ENCODE measurements at regions not wholly inside any gene's neighbourhood (a gene's known extent, or its start where the extent isn't known, plus 50 kb on each side); places are given as distances from the start of the nearest gene placed in this dataset.
"Not testable (repeated sequence)": the region's sequence is repeated elsewhere in the genome, so short reads cannot be mapped to it uniquely, and the experiment has no call there.

DNA sequence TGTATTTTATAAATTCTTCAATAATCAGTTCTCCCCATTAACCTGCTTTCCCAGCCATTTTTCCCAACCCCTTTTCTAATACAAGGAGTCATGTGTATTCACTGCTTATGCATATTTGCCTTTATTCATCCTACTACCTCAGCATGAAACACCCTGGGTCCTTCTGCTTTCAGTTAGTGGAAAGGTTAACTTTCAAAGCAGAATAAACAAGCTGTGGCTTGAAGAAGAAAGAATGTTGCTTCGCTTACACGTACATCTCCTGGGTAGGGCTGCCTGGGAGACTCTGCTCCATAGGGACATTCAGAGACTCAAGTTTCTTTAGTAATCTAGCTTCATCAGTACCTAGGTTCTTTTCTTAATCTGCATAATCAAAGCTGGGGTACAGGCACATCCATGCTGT, 567.8 kb upstream of the SLC10A2 start:
- DNase-seq: no peak

DNA sequence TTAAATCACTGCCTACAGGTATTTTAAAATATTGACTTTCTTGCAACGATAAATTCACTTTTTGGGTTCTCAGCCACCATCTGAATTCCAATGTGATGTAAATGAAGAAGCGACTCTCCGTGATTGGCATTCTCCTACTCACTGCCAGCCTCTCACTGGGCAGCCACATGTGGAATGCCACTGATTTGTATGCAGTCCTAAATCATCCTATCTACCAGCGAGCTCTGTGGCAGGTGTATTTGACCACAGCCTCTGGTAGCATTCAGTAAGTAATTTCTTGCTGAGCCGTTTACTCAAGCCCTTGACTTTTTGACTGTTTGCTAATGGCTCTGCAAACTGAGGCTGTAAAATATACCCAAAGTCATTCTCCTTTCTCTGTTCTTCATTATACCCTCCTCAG, 559.0 kb upstream of the SLC10A2 start:
- no peak for DNase-seq

DNA sequence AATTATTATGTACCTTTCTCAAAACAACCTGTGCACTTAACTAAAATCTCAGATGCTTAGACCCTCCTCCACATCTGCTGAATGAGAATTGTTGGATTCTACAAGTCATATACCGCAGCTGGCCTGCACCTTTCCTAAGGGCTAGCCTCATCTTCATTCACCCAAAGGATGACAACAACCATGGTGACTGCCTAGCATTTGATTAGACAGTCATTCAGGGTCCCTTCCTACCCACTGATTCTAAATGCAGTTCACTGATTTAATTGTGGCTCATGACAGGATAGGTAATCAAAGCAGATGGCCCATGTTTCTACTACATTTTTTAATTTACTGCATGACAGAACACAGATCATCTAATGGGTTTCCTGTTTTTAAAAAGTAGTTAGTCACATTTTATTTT, 551.9 kb upstream of the SLC10A2 start:
- no peak for DNase-seq

DNA sequence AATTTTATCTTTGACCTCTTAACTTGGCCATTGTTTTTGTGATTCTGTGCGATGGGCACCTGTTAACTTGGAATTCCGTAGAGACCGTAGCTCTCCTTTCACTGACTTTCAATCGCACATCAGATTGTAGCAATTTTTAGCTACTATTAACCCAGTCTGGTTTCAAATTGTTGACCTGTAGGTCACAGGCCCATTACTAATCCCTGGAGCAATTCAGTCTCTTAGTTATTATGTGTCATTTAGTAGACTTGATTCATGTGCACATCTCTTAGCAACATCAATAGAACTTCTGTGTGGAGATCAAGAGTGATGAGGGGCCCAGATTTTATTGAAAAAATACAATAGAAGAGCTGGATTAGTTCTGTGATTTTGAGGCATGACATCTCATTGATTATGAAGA, 549.6 kb upstream of the SLC10A2 start:
- DNase-seq: no peak

DNA sequence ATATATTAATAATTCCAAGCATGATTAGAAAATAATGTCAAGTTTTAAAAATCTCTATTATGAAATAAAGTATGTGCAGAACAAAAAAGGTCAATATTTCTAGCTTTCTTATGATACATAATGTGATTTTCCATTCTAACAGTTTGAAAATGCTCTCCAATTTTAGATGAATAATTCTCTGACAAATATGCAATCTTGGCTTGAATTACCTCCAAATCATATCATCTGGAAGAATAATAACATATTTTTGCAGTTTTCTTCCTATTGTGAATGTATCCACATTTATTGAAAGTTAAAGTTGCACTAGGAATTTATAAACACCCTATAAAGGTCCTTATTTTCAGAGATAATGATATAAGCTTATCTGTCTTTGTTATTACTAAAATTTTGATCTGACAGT, 548.5 kb upstream of the SLC10A2 start:
- DNase-seq: no peak

DNA sequence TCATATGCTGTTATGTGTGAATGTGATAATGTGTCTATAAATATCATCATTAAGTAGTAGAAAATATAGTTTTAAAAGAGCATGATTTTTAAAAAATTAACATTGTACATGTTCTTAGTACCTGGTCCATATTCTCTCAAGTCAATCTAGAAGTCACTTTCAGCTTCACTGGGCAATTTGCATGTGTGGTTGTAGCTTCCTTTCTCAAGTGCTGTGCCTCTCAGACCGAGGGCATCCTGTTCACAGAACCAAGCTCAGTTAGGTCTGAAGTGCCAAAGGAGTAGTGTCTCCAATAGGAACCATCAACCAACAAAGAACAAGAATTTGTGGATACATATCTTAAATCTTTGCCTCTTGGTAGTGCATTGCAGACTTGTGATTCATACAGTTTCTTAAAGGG, 541.8 kb upstream of the SLC10A2 start:
- no peak for DNase-seq

DNA sequence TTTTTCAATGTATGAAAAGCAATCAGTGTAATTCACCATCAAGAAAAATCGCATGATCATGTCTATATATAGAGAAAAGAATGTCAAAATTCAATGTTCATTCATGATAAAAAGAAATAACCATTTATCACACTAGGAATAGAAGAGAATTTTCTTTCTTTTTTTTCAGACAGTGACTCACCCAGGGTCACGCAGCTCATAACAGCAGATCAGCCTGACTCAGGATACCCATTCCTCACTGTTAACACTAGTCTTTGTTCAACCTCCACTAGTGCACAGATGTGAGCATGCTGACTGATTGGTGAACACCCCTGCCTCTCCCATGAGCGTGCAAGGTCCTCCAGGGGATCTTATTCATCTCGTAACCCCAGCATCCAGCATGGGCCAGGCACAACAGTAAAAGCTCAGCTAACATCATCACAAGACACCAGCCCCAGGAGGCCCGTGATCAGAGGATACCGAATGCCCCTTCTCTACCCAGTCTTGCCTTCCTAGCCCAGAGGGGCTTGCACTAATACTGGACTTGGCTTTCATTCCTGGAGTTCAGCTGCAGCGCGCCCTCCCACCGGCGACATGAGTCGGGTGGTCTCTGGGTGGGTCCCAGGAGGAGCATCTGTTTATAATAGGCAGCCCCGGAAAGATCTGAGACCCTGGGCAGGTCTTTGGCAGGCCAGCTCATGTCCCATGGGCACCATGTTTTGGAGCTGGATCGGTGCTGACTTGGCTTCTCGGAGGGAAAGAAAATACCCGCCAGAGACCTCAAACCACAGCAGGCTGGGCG, 539.5 kb upstream of the SLC10A2 start:
- DNase-seq: no peak

DNA sequence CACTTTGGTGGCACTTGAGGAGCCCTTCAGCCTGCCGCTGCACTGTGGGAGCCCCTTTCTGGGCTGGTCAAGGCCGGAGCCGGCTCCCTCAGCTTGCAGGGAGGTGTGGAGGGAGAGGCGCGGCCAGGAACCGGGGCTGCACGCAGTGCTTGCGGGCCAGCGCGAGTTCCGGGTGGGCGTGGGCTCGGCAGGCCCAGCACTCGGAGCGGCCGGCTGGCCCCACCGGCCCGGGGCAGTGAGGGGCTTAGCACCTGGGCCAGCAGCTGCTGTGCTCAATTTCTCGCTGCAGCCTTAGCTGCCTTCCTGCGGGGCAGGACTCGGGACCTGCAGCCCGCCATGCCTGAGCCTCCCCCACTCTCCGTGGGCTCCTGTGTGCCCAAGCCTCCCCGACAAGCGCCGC, 533.7 kb upstream of the SLC10A2 start:
- DNase-seq: not testable (repeated sequence)

DNA sequence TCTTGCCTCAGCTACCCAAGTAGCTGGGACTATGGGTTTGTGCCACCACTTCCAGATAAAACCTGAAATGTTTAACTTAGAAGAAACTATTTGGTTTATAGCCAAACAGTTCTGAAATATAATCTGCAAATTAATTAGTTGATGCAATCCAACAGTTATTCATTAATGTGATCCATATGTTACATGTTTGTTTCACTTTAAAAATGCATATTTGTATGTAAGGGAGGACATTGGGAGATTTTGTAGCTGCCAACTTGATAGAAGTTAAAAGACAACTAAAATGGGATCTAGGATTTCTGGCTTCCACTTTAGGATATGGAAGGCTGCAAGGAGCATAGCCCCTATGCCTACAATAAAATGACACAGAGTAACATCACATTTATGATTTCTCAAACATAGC, 532.5 kb upstream of the SLC10A2 start:
- DNase-seq: no peak

DNA sequence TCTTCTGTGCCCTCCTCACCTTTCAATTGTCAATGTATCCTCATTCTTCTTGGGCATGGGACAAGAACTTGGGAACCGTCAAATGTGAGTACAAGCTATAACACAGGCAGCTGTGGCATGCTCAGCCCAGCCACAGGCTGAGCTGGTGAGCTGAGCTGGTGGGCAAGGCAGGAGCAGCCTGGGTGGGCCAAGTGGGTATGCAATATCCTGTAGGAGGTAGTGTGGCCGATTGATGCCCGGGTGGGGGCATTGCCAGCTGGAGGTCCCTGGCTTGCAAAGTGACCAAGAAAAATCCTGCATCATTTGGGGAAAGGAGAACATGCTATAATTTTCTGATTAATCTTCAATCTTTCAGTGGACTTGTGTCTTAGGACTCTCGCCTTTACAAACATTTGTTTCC, 507.2 kb upstream of the SLC10A2 start:
- DNase-seq: no peak

DNA sequence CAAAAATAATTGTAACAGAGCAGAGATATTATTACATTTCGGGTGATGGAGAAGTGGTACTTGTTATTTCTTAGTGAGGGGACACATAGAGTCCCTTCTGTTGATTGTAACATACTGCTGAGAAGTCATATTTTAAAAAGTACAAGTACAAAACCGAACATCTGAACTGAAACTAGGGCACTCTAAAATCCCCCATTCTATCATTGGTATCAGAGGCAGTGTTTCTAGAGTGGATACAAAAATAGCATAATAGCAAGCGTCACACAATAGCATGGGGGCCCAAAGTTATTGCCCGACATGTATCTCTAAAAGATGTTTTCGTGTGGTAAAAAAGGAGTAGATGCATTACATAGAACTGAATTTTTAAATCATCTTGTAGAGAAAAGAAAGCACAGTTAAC, 502.1 kb upstream of the SLC10A2 start:
- no peak for DNase-seq

DNA sequence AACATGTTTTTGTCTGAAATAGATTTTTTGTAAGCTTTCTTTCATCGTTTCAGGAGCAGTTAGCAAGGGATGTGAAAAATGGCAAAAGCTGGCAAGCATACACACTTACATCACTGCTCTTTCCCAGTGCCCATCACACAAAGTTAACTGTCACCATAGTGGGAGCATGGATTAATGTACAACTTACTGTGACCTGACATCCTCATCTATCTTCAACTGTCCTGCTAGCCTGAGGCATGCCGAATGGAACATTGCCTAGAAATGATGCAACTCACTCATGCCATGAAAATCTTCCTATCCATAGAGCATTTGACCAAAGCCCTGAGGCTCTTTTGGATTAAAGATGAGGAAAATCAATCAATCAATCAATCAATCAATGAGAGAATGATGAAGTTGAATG, 491.7 kb upstream of the SLC10A2 start:
- no peak for DNase-seq

DNA sequence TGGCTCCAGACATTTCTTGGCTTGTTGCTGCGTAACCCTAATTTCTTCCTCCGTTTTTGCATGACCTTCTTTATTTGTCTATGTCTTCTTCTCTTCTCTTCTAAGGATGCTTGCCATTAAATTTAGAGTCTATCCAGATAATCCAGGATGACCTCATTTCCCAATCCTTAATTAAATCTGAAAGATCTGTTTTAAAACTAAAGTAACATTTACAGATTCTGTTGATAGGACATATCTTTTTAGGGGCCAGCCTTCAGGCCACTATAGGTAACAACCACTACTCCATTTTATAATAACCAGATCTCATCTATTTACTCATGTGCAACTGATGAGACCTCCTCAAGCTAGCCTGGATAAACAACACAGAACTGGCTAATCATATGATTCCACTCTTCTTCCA, 490.5 kb upstream of the SLC10A2 start:
- DNase-seq: no peak

DNA sequence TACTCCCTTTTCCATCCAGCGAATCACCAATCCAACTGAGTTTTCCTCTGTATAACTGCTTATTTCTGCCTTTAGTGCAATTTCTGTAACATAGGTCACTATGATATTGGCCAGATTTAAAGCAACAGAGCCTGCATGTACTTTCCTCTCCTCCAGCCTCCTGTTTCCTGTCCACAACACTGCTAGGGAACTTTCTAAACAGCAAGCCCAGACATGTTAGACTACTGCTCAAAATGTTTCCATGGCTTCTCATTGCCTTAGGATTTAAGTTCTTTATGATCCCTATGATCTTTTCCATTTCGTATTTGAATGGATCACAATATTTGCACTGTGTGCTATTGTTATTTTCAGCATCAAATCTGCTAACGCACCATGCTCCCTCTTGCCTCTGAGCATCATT, 481.7 kb upstream of the SLC10A2 start:
- no peak for DNase-seq

DNA sequence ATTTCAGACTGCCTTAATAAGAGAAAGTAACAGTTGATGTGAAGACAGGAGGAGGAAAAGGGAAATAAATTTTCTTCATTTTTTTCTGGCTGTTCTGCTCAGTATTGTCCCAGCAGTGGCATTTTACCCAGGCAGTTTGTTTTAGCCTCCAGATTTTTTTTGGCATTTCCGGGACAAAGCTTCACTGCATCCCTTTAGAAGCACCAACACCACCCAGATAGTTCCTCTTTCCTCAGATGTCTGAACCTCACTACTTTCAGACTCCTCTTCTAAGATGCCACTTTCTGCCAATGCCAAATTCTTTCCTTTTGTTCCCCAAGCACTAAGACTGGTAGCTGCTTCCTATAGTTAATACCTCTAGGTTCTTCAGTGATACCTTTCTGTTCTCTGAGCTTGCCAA, 480.1 kb upstream of the SLC10A2 start:
- no peak for DNase-seq

DNA sequence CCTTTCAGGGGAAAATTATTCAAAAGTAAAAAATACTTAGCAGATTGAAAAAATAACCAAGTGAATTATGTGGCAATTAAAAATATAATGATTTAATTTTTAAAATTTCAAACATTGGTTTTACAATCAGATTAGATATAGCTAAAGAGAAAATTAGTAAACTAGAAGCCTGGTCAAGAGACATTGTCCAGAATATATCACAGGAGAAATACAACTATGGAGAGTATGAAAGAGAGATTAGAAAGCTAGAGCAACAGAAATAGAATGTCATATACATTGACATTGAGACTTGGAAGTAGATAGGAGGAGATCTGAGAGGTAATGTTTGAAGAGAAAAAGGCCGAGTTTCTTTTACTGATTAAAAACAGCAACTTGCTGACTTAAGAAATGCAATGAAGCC, 476.4 kb upstream of the SLC10A2 start:
- no peak for DNase-seq

DNA sequence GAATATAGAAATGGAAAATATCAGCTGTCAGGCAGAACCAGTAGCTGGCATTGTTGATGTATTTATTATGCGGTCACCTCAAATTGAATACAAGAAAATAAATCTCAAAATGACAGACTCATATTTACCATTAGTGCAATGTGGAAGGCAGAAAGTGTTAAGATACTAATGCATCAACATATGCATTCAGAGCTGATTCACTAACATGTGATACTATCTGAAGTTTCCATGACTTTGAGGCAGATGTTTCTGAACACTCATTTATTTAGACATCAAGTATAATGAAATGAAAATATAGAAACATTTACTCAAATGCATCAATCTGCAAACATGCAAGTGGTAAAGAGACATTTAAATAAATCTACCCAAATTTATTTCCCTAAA, 474.2 kb upstream of the SLC10A2 start:
- DNase-seq: no peak

DNA sequence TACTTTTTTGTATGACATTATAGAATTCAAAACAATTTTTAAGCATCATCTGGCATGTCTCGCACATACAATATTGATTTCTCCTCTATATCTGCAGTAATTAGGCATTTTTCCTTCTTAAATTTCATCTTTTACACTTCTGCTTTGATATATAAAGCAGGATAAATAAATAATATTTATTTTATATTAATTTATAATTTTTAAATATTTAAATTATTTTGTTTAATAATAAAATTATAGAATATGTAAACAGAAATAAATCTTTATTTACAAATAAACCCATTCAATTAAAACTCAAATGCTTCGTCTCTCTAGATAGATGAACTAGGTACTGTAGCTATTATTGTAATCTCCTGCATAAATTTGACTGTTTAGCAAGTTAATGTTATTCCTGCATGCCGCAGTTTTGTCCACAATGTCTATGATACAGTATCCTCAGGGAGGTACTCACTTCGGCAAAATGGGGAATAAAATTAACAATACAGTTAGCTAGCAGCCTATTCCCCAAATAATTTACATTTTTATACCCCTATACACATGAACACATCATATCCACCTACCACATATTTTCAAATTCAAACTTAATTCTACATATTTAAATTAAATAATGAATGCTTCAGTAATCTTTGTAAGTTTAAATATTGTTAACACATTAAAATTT, 473.6 kb upstream of the SLC10A2 start:
- DNase-seq: no peak

DNA sequence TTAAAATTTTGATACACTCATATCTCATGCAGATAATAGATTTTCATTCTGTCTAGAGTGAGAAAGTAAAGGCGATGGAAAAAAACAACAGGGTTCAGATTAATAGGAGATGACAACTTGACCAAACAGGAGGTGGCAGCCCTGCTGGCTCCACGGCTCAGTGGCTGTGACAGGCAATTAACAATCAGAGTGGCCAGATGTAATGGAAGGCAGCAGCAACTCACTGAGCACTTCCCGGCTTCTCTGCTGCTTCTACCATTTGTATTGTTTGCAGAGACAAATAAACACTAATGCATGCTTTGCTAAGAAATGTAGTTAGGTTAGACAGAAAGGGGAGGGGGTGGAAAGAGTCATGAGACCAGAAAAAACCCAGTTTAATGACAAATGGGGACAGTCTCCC, 473.0 kb upstream of the SLC10A2 start:
- no peak for DNase-seq

DNA sequence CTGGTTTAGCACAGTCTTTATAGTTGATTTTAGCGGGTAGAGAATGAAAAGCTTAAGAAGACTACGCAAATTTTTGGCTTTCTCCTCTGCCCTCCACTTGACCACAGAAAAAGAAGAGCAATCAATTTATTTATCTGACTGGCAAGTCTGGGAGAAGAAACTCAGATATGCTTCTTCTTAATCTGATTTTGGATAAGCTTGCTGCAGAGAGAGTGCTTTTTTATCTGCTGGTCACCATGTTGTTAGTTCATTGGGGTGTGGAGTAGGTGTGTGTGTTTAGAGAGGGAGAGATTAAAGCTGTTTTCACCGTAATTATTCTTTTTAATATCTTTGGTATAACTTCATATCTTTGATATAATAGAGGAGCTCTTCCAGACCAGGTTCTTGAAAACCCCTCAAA, 471.4 kb upstream of the SLC10A2 start:
- no peak for DNase-seq

DNA sequence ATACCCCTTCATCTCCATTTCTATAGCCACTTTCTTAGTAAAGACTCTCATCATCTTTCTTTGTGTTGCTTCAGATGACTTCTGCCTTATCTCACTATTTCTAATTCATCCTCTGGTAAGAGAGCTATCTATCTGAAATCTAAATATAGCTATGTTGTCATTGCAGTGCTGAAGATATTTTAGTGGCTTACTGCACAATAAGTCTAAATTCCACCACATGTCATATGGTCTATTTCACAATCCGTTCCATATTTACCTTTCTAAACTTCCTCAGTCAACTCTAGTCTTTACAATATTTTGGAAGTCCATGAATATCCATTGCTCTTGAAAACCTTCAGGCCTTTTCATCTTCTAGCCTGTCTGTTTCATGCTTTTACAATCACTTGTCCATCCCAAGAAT, 465.1 kb upstream of the SLC10A2 start:
- no peak for DNase-seq

DNA sequence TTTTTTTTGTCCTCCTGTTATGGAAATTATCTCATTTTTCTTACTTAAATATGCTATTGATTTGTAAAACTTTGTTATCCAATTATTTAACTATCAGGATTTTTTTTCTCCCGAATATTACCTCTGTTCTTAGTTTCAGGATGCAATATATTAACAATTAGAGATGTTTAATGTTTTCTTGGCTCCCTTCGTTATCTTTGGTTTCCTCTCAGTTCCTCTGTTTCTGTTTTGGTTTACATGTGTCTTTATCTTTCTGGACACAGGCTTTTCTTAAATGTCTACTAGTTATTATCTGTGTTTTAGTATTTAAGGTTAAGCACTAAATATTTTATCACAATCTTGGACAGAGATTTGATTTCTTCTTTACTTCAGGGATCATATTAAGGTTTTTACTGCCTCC, 462.2 kb upstream of the SLC10A2 start:
- no peak for DNase-seq

DNA sequence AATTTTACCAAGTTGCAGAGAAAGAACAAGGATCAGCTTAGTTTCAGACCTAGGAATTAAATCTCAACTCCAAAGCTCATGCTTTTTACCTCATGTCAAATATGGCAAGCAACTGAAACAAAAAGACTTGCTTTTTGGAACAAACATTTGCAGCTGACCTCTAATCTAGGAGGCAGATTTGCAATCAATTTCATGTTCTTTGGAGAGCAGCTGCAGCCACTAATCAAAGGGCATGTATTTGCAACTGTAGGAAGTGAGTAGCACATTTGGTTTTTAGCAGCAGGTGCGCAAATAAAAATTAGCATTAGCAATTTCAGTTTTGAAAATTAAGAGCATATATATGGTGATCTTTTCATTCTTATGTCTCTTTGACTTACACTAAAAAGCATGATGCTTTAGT, 459.3 kb upstream of the SLC10A2 start:
- DNase-seq: no peak

DNA sequence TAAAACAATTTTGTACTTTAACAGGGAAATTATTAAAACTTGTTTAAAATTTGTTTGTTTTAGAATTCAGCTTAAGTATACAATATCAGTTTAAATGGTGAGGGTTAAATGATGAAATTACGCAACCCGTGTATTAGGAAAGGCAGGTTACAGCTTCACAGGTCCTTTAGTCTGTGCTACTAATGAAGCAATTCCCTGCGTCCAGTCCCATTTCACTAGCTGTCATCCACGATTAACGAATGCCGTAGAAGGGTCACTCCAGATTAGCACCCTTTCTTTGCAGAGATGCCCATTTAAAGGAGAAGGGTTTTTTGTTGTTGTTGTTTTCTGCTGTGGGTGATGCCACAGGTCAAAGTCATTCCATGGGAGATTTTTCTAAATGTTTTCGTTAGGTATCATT, 457.6 kb upstream of the SLC10A2 start:
- DNase-seq: no peak

DNA sequence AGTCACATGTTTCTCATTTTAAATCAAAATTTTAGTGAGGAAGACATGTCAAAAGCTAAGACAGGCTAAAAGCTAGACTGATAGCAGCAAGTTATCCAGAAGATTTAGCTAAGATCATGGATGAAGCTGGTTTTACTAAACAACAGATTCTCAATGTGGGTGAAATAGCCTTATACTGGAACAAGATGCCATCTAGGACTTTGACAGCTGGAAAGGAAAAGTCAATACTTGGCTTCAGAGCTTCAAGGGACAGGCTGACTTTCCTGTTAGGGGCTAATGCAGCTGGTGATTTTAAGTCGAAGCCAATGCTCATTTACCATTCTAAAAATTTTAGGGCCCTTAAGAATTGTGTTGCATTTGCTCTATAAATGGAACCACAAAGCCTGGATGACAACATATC, 455.3 kb upstream of the SLC10A2 start:
- no peak for DNase-seq

Measured in fibroblast of skin of right biceps (primary cell).